ENCODE measurements at regions not wholly inside any gene's neighbourhood (a gene's known extent, or its start where the extent isn't known, plus 50 kb on each side); places are given as distances from the start of the nearest gene placed in this dataset.

- H3K9me3 ChIP-seq = no peaks in the 10 kb centered on the region
- intact Hi-C loops (cut with DNase I) = no loop called here
- H3K36me3 ChIP-seq = no peaks in the 10 kb centered on the region
- no peak for DNase-seq
- H3K27ac ChIP-seq = no peak overlapping the region
- no peak for ATAC-seq
- no peak overlapping the region for H3K4me3 ChIP-seq
- H3K27me3 ChIP-seq = no peaks in the 10 kb centered on the region
- TF ChIP-seq CTCF (IDR thresholded peaks at IDR 0.05) = no peak
- H3K4me1 ChIP-seq = no peaks in the 10 kb centered on the region
Measured at GRCh38 chr5:8981016-8981415, 564.9 kb downstream of the SEMA5A start.

GRCh38 chr5:8981496-8981895, 564.4 kb downstream of the SEMA5A start:
- H3K4me1 ChIP-seq = no peaks in the 10 kb centered on the region
- TF ChIP-seq CTCF (IDR thresholded peaks at IDR 0.05) = no peak
- no peak overlapping the region for H3K27ac ChIP-seq
- H3K9me3 ChIP-seq = no peaks in the 10 kb centered on the region
- no peaks in the 10 kb centered on the region for H3K36me3 ChIP-seq
- intact Hi-C loops (cut with DNase I) = no loop called here
- H3K27me3 ChIP-seq = no peaks in the 10 kb centered on the region
- no peak overlapping the region for H3K4me3 ChIP-seq
- ATAC-seq (no peak), DNase-seq (no peak)

- H3K4me1 ChIP-seq = no peaks in the 10 kb centered on the region
- ATAC-seq = no peak
- intact Hi-C loops (cut with DNase I) = no loop called here
- H3K36me3 ChIP-seq = no peaks in the 10 kb centered on the region
- H3K9me3 ChIP-seq = no peaks in the 10 kb centered on the region
- TF ChIP-seq CTCF (IDR thresholded peaks at IDR 0.05) = no peak
- H3K27ac ChIP-seq = no peak overlapping the region
- H3K27me3 ChIP-seq = no peaks in the 10 kb centered on the region
- DNase-seq = no peak
- H3K4me3 ChIP-seq = no peak overlapping the region
Measured at GRCh38 chr5:8984386-8984785, 561.5 kb downstream of the SEMA5A start.
